Heart left ventricle (tissue), 16 donors: ENCODE measurements at regions not wholly inside any gene's neighbourhood (a gene's known extent, or its start where the extent isn't known, plus 50 kb on each side); places are given as distances from the start of the nearest gene placed in this dataset.

Source experiments
- ATAC-seq, 4 donors: fragments of 200-7000 bp; cut with Tn5 transposase; one replicate each; pipeline ENCODE4 v1.9.1; 2020 to 2022; ENCODE audit warnings: moderate library complexity in 4 of 4, mild to moderate bottlenecking in 3 of 4, moderate number of reproducible peaks in 1 of 4
- DNase-seq, 5 donors: peaks; one replicate each; pipeline ENCODE4 v3.0.0-alpha.2; 2020
- H3K27ac ChIP-seq, 12 donors: fragments of 200-600 bp; sonication (generic) in 4 of 12; one replicate each; pipeline versions ENCODE4 v1.5.0 to v1.8.0; 2016 to 2022; ENCODE audit warnings: mild to moderate bottlenecking in 2 of 12
- H3K27me3 ChIP-seq, 9 donors: fragments of 200-600 bp; sonication (generic) in 2 of 9; one replicate each; pipeline versions ENCODE4 v1.5.1 to v1.8.0; 2016 to 2022; ENCODE audit warnings: mild to moderate bottlenecking in 3 of 9
- H3K36me3 ChIP-seq, 9 donors: fragments of 200-600 bp; sonication (generic) in 2 of 9; one replicate each; pipeline versions ENCODE4 v1.5.0 to v1.8.0; 2018 to 2022; ENCODE audit warnings: mild to moderate bottlenecking in 2 of 9
- H3K4me1 ChIP-seq, 12 donors: fragments of 200-600 bp; sonication (generic) in 4 of 12; one replicate each; pipeline versions ENCODE4 v1.5.0 to v1.8.0; 2016 to 2022; ENCODE audit warnings: mild to moderate bottlenecking in 3 of 12
- H3K4me3 ChIP-seq, 12 donors: fragments of 200-600 bp; sonication (generic) in 4 of 12; one replicate each; pipeline versions ENCODE4 v1.5.0 to v1.8.0; 2017 to 2022; ENCODE audit warnings: mild to moderate bottlenecking in 9 of 12, moderate library complexity in 4 of 12
- H3K9me3 ChIP-seq, 12 donors: fragments of 200-600 bp; sonication (generic) in 4 of 12; one replicate each; pipeline versions ENCODE4 v1.5.0 to v1.8.0; 2016 to 2022; ENCODE audit warnings: mild to moderate bottlenecking in 1 of 12
- CTCF ChIP-seq, 12 donors: fragments of 200-600 bp; sonication (generic) in 4 of 12; IDR thresholded peaks; one replicate each; pipeline versions ENCODE4 v1.5.0 to v1.8.0; 2018 to 2022; ENCODE audit warnings: antibody characterized with exemption in 12 of 12, mild to moderate bottlenecking in 5 of 12
- POLR2A ChIP-seq, 2 donors: fragments of 450-650 bp; IDR thresholded peaks; one replicate each; pipeline ENCODE4 v1.6.1; 2017; ENCODE audit warnings: antibody characterized with exemption in 2 of 2, mild to moderate bottlenecking in 2 of 2, moderate library complexity in 2 of 2
- WGBS, 4 donors: extraction: QIAGEN DNeasy Blood & Tissue Kit in 2 of 4; methylation state at CpG; one replicate each; pipeline versions ENCODE4 v1.1.5 to v1.1.7; 2013 to 2018; 5-methylcytosine and 5-hydroxymethylcytosine counted together
- intact Hi-C, 10 donors: fragments of 100-400 bp; cut with DNase I; formaldehyde crosslinking; loops; one replicate each; pipeline versions ENCODE4 v1.11.1 to v1.14.2; 2022
- donor health status: ischemic (EF 13 %, LVEDD 7.1; RV severe dilation, severe dysfunction).
- donor health status: healthy with polysubstance abuse.
- donor health status: DM: no; HTN: yes; CAD: no.
- donor health status: DM: no; HTN: no; CAD: no.
- donor health status: ischemic (EF 25% LVEDD 6.9; RV normal size, moderate dysfunction).
- donor health status: ischemic (EF 25% LVEDD 5.7; RV mildly dilated, moderate dysfunction).
- donor health status: healthy.
- donor health status: DM: yes; HTN: yes; CAD: no.
- donor health status: ischemic (EF 35%, LVEDD 5.7; RV mildly dilated, moderate dysfunction).
- donor health status: nonischemic (EF 11% LVEDD 7.7; RV severe dilation, severe dysfunction).
- donor health status: DM: yes; HTN: yes; CAD: no.
- donor health status: PGD.
- donor health status: ischemic (EF 29% LVEDD 5.4; RV normal size, mild dysfunction).
- donor health status: nonischemic (EF 23%, LVEDD 6.1; RV moderate dilation, normal function).

GRCh38 chrX:148133105-148133725 lies 152.1 kb downstream of the FMR1NB start:
- intact Hi-C loops = loop anchor here in 4 of 10 donors (5.0 to 10.0 kb wide), 4 partner anchors 1152 to 1342 kb away; no protein-coding TSS in a partner anchor
- Histone ChIP-seq H3K27ac (no peak overlapping the region), H3K4me1 (no peaks in the 10 kb centered on the region), H3K4me3 (no peak overlapping the region), H3K27me3 (no peaks in the 10 kb centered on the region), H3K36me3 (no peaks in the 10 kb centered on the region), H3K9me3 (no peaks in the 10 kb centered on the region)
- TF ChIP-seq POLR2A (IDR thresholded peaks at IDR 0.05) (no peak), CTCF (IDR thresholded peaks at IDR 0.05) (peak in 2 of 12 donors; percentile 18 to 36)
- WGBS, 4 donors = 39 to 57% (median 48%) methylated on average over 6 of the region's 6 CpGs
- ATAC-seq (no peak), DNase-seq (no peak)

- Histone ChIP-seq H3K36me3 (no peaks in the 10 kb centered on the region), H3K27ac (no peak overlapping the region), H3K4me1 (no peaks in the 10 kb centered on the region), H3K9me3 (peaks cover 0 to under 1% (median 0%) of the 10 kb centered on the region in 12 donors), H3K27me3 (no peaks in the 10 kb centered on the region), H3K4me3 (no peak overlapping the region)
- no peak for ATAC-seq
- intact Hi-C loops = loop anchor here in 4 of 10 donors (5.0 to 10.0 kb wide), 4 partner anchors 1150 to 1340 kb away; no protein-coding TSS in a partner anchor
- DNase-seq = no peak
- TF ChIP-seq POLR2A (IDR thresholded peaks at IDR 0.05) (no peak), CTCF (IDR thresholded peaks at IDR 0.05) (no peak)
- WGBS, 4 donors = 38 to 85% (median 70%) methylated on average over 1 of the region's 1 CpG
Observed at GRCh38 chrX:148134578-148134977, 153.4 kb downstream of the FMR1NB start.

GRCh38 chrX:148135738-148136137 lies 154.6 kb downstream of the FMR1NB start:
- no peak overlapping the region for H3K27ac ChIP-seq
- no peak overlapping the region for H3K4me3 ChIP-seq
- H3K9me3 ChIP-seq = peaks cover 0 to 5% (median 0%) of the 10 kb centered on the region in 12 donors
- no peaks in the 10 kb centered on the region for H3K36me3 ChIP-seq
- DNase-seq (no peak), ATAC-seq (no peak)
- H3K4me1 ChIP-seq = no peaks in the 10 kb centered on the region
- 36 to 58% (median 50%) methylated on average over 1 of the region's 1 CpG for whole genome bisulfite sequencing, 4 donors
- intact Hi-C loops = loop anchor here in 5 of 10 donors (5.0 to 10.0 kb wide), 4 partner anchors 1149 to 1339 kb away; no protein-coding TSS in a partner anchor
- TF ChIP-seq CTCF (IDR thresholded peaks at IDR 0.05) = no peak
- no peaks in the 10 kb centered on the region for H3K27me3 ChIP-seq

- Histone ChIP-seq H3K27ac (no peak overlapping the region), H3K9me3 (no peaks in the 10 kb centered on the region), H3K36me3 (no peaks in the 10 kb centered on the region), H3K4me3 (no peak overlapping the region), H3K4me1 (no peaks in the 10 kb centered on the region), H3K27me3 (no peaks in the 10 kb centered on the region)
- intact Hi-C loops = no loop called here
- no peak for ATAC-seq
- 42 to 66% (median 55%) methylated on average over 2 of the region's 2 CpGs for WGBS, 4 donors
- TF ChIP-seq CTCF (IDR thresholded peaks at IDR 0.05) (no peak), POLR2A (IDR thresholded peaks at IDR 0.05) (no peak)
- DNase-seq = no peak
Observed at GRCh38 chrX:148146121-148146520, 165.0 kb downstream of the FMR1NB start.
